ENCODE measurements at regions not wholly inside any gene's neighbourhood (a gene's known extent, or its start where the extent isn't known, plus 50 kb on each side); places are given as distances from the start of the nearest gene placed in this dataset.

- no peaks in the 10 kb centered on the region for H3K27me3 ChIP-seq (ENCODE audit: insufficient read depth, low read length, poor library complexity)
- H2AK5ac ChIP-seq (ENCODE audit: low read length): no peak overlapping the region
- H3K4me3 ChIP-seq (ENCODE audit: low read length): no peak overlapping the region
- H2BK120ac ChIP-seq (ENCODE audit: low read depth, low read length): no peak overlapping the region
- H3K56ac ChIP-seq (ENCODE audit: low read length): no peak overlapping the region
- no peak overlapping the region for H2BK15ac ChIP-seq (replicated peaks; ENCODE audit: low read depth)
- H3K18ac ChIP-seq (ENCODE audit: low read length): no peak overlapping the region
- H3K79me2 ChIP-seq (ENCODE audit: control insufficient read depth, insufficient read depth, low read length): no peaks in the 10 kb centered on the region
- H3K9ac ChIP-seq (ENCODE audit: low read length): no peak overlapping the region
- H3K27ac ChIP-seq (ENCODE audit: low read depth, low read length): no peak overlapping the region
- no peak overlapping the region for H3K4me2 ChIP-seq (ENCODE audit: low read length)
- H2BK5ac ChIP-seq (ENCODE audit: low read length): no peak overlapping the region
- H3K79me1 ChIP-seq (ENCODE audit: low read length): no peaks in the 10 kb centered on the region
- no peak for DNase-seq
- H4K5ac ChIP-seq (ENCODE audit: low read length): no peak overlapping the region
- H3K4ac ChIP-seq (ENCODE audit: low read depth, low read length): no peak overlapping the region
- H3K4me1 ChIP-seq (ENCODE audit: control insufficient read depth, low read depth, low read length): no peaks in the 10 kb centered on the region
- H3K23ac ChIP-seq (ENCODE audit: low read length): no peak overlapping the region
- no peaks in the 10 kb centered on the region for H3K36me3 ChIP-seq (ENCODE audit: control insufficient read depth, insufficient read depth, low read length)
- H4K8ac ChIP-seq (ENCODE audit: low read depth, low read length): no peak overlapping the region
Observed at GRCh38 chr2:220394433-220394832, 767.0 kb downstream of the SLC4A3 start.

GRCh38 chr2:220396287-220396686 is 768.9 kb downstream of the SLC4A3 start:
- no peaks in the 10 kb centered on the region for H3K27me3 ChIP-seq (ENCODE audit: insufficient read depth, low read length, poor library complexity)
- no CpG with 5 or more reads among the region's 4 CpGs for WGBS (ENCODE audit: extremely low coverage, insufficient coverage, low lambda C conversion rate)
- no peak overlapping the region for H3K4me2 ChIP-seq (ENCODE audit: low read length)
- H3K79me2 ChIP-seq (ENCODE audit: control insufficient read depth, insufficient read depth, low read length): no peaks in the 10 kb centered on the region
- no peak overlapping the region for H4K8ac ChIP-seq (ENCODE audit: low read depth, low read length)
- no peak overlapping the region for H2AK5ac ChIP-seq (ENCODE audit: low read length)
- H3K4me3 ChIP-seq (ENCODE audit: low read length): no peak overlapping the region
- no peaks in the 10 kb centered on the region for H3K36me3 ChIP-seq (ENCODE audit: control insufficient read depth, insufficient read depth, low read length)
- no peak overlapping the region for H3K27ac ChIP-seq (ENCODE audit: low read depth, low read length)
- no peaks in the 10 kb centered on the region for H3K4me1 ChIP-seq (ENCODE audit: control insufficient read depth, low read depth, low read length)
- H3K56ac ChIP-seq (ENCODE audit: low read length): no peak overlapping the region
- H3K9ac ChIP-seq (ENCODE audit: low read length): no peak overlapping the region
- no peak overlapping the region for H3K4ac ChIP-seq (ENCODE audit: low read depth, low read length)
- no peak overlapping the region for H3K23ac ChIP-seq (ENCODE audit: low read length)
- H3K18ac ChIP-seq (ENCODE audit: low read length): no peak overlapping the region
- H4K5ac ChIP-seq (ENCODE audit: low read length): no peak overlapping the region
- no peak overlapping the region for H2BK120ac ChIP-seq (ENCODE audit: low read depth, low read length)
- H2BK15ac ChIP-seq (replicated peaks; ENCODE audit: low read depth): no peak overlapping the region
- H2BK5ac ChIP-seq (ENCODE audit: low read length): no peak overlapping the region
- DNase-seq: no peak
- H3K79me1 ChIP-seq (ENCODE audit: low read length): no peaks in the 10 kb centered on the region

- no peaks in the 10 kb centered on the region for H3K36me3 ChIP-seq (ENCODE audit: control insufficient read depth, insufficient read depth, low read length)
- H3K79me2 ChIP-seq (ENCODE audit: control insufficient read depth, insufficient read depth, low read length): no peaks in the 10 kb centered on the region
- no peak overlapping the region for H2BK5ac ChIP-seq (ENCODE audit: low read length)
- no peak overlapping the region for H3K56ac ChIP-seq (ENCODE audit: low read length)
- no peaks in the 10 kb centered on the region for H3K4me1 ChIP-seq (ENCODE audit: control insufficient read depth, low read depth, low read length)
- H2BK15ac ChIP-seq (replicated peaks; ENCODE audit: low read depth): no peak overlapping the region
- H3K27me3 ChIP-seq (ENCODE audit: insufficient read depth, low read length, poor library complexity): no peaks in the 10 kb centered on the region
- H3K27ac ChIP-seq (ENCODE audit: low read depth, low read length): no peak overlapping the region
- no CpG with 5 or more reads among the region's 1 CpG for WGBS (ENCODE audit: extremely low coverage, insufficient coverage, low lambda C conversion rate)
- H4K8ac ChIP-seq (ENCODE audit: low read depth, low read length): no peak overlapping the region
- H3K79me1 ChIP-seq (ENCODE audit: low read length): no peaks in the 10 kb centered on the region
- no peak overlapping the region for H3K18ac ChIP-seq (ENCODE audit: low read length)
- no peak overlapping the region for H3K4me2 ChIP-seq (ENCODE audit: low read length)
- no peak overlapping the region for H4K5ac ChIP-seq (ENCODE audit: low read length)
- DNase-seq: no peak
- no peak overlapping the region for H3K4me3 ChIP-seq (ENCODE audit: low read length)
- no peak overlapping the region for H3K9ac ChIP-seq (ENCODE audit: low read length)
- H2BK120ac ChIP-seq (ENCODE audit: low read depth, low read length): no peak overlapping the region
- H3K23ac ChIP-seq (ENCODE audit: low read length): no peak overlapping the region
- no peak overlapping the region for H2AK5ac ChIP-seq (ENCODE audit: low read length)
- no peak overlapping the region for H3K4ac ChIP-seq (ENCODE audit: low read depth, low read length)
Observed at GRCh38 chr2:220410296-220410695, 782.9 kb downstream of the SLC4A3 start.

GRCh38 chr2:220417503-220417902 is 790.1 kb downstream of the SLC4A3 start:
- H3K27me3 ChIP-seq (ENCODE audit: insufficient read depth, low read length, poor library complexity): no peaks in the 10 kb centered on the region
- H2BK5ac ChIP-seq (ENCODE audit: low read length): peak overlapping the region; percentile 32
- no peak overlapping the region for H2BK15ac ChIP-seq (replicated peaks; ENCODE audit: low read depth)
- H4K8ac ChIP-seq (ENCODE audit: low read depth, low read length): no peak overlapping the region
- H3K4ac ChIP-seq (ENCODE audit: low read depth, low read length): no peak overlapping the region
- no peak overlapping the region for H3K4me3 ChIP-seq (ENCODE audit: low read length)
- H3K36me3 ChIP-seq (ENCODE audit: control insufficient read depth, insufficient read depth, low read length): no peaks in the 10 kb centered on the region
- WGBS (ENCODE audit: extremely low coverage, insufficient coverage, low lambda C conversion rate): no CpG with 5 or more reads among the region's 7 CpGs
- H3K4me2 ChIP-seq (ENCODE audit: low read length): no peak overlapping the region
- H2BK120ac ChIP-seq (ENCODE audit: low read depth, low read length): no peak overlapping the region
- H2AK5ac ChIP-seq (ENCODE audit: low read length): no peak overlapping the region
- H3K79me2 ChIP-seq (ENCODE audit: control insufficient read depth, insufficient read depth, low read length): no peaks in the 10 kb centered on the region
- peak; percentile 85 for DNase-seq
- no peaks in the 10 kb centered on the region for H3K79me1 ChIP-seq (ENCODE audit: low read length)
- no peak overlapping the region for H3K9ac ChIP-seq (ENCODE audit: low read length)
- no peak overlapping the region for H3K56ac ChIP-seq (ENCODE audit: low read length)
- peak overlapping the region; percentile 73 for H3K27ac ChIP-seq (ENCODE audit: low read depth, low read length)
- H4K5ac ChIP-seq (ENCODE audit: low read length): no peak overlapping the region
- H3K4me1 ChIP-seq (ENCODE audit: control insufficient read depth, low read depth, low read length): peaks cover 11% of the 10 kb centered on the region
- no peak overlapping the region for H3K23ac ChIP-seq (ENCODE audit: low read length)
- H3K18ac ChIP-seq (ENCODE audit: low read length): peak overlapping the region; percentile 81

GRCh38 chr2:220419647-220420046 is 792.2 kb downstream of the SLC4A3 start:
- no peak overlapping the region for H3K56ac ChIP-seq (ENCODE audit: low read length)
- H3K4ac ChIP-seq (ENCODE audit: low read depth, low read length): no peak overlapping the region
- peak overlapping the region; percentile 33 for H2AK5ac ChIP-seq (ENCODE audit: low read length)
- H2BK5ac ChIP-seq (ENCODE audit: low read length): peak overlapping the region; percentile 24
- no peak overlapping the region for H3K18ac ChIP-seq (ENCODE audit: low read length)
- no CpG with 5 or more reads among the region's 4 CpGs for WGBS (ENCODE audit: extremely low coverage, insufficient coverage, low lambda C conversion rate)
- no peaks in the 10 kb centered on the region for H3K79me2 ChIP-seq (ENCODE audit: control insufficient read depth, insufficient read depth, low read length)
- no peaks in the 10 kb centered on the region for H3K36me3 ChIP-seq (ENCODE audit: control insufficient read depth, insufficient read depth, low read length)
- H4K5ac ChIP-seq (ENCODE audit: low read length): peak overlapping the region; percentile 49
- H2BK120ac ChIP-seq (ENCODE audit: low read depth, low read length): no peak overlapping the region
- H4K8ac ChIP-seq (ENCODE audit: low read depth, low read length): no peak overlapping the region
- peaks cover 11% of the 10 kb centered on the region for H3K4me1 ChIP-seq (ENCODE audit: control insufficient read depth, low read depth, low read length)
- no peak overlapping the region for H3K4me2 ChIP-seq (ENCODE audit: low read length)
- no peak overlapping the region for H3K23ac ChIP-seq (ENCODE audit: low read length)
- peak overlapping the region; percentile 57 for H2BK15ac ChIP-seq (replicated peaks; ENCODE audit: low read depth)
- DNase-seq: no peak
- H3K9ac ChIP-seq (ENCODE audit: low read length): no peak overlapping the region
- H3K79me1 ChIP-seq (ENCODE audit: low read length): no peaks in the 10 kb centered on the region
- no peaks in the 10 kb centered on the region for H3K27me3 ChIP-seq (ENCODE audit: insufficient read depth, low read length, poor library complexity)
- H3K4me3 ChIP-seq (ENCODE audit: low read length): no peak overlapping the region
- H3K27ac ChIP-seq (ENCODE audit: low read depth, low read length): no peak overlapping the region

- H2AK5ac ChIP-seq (ENCODE audit: low read length): no peak overlapping the region
- H4K5ac ChIP-seq (ENCODE audit: low read length): no peak overlapping the region
- H3K9ac ChIP-seq (ENCODE audit: low read length): no peak overlapping the region
- no peaks in the 10 kb centered on the region for H3K79me1 ChIP-seq (ENCODE audit: low read length)
- no peak overlapping the region for H3K23ac ChIP-seq (ENCODE audit: low read length)
- H3K27me3 ChIP-seq (ENCODE audit: insufficient read depth, low read length, poor library complexity): no peaks in the 10 kb centered on the region
- no peak overlapping the region for H3K18ac ChIP-seq (ENCODE audit: low read length)
- H4K8ac ChIP-seq (ENCODE audit: low read depth, low read length): no peak overlapping the region
- no peak overlapping the region for H2BK120ac ChIP-seq (ENCODE audit: low read depth, low read length)
- no peaks in the 10 kb centered on the region for H3K36me3 ChIP-seq (ENCODE audit: control insufficient read depth, insufficient read depth, low read length)
- H3K4ac ChIP-seq (ENCODE audit: low read depth, low read length): no peak overlapping the region
- no peak overlapping the region for H3K4me2 ChIP-seq (ENCODE audit: low read length)
- H2BK15ac ChIP-seq (replicated peaks; ENCODE audit: low read depth): no peak overlapping the region
- no peaks in the 10 kb centered on the region for H3K79me2 ChIP-seq (ENCODE audit: control insufficient read depth, insufficient read depth, low read length)
- H3K56ac ChIP-seq (ENCODE audit: low read length): no peak overlapping the region
- no peak overlapping the region for H3K27ac ChIP-seq (ENCODE audit: low read depth, low read length)
- H3K4me3 ChIP-seq (ENCODE audit: low read length): no peak overlapping the region
- no peak for DNase-seq
- peaks cover 11% of the 10 kb centered on the region for H3K4me1 ChIP-seq (ENCODE audit: control insufficient read depth, low read depth, low read length)
- no peak overlapping the region for H2BK5ac ChIP-seq (ENCODE audit: low read length)
Observed at GRCh38 chr2:220420820-220421219, 793.4 kb downstream of the SLC4A3 start.

Data from mesendoderm (in vitro differentiated cells).